UCSD-AML1 (cell line): ENCODE measurements at regions not wholly inside any gene's neighbourhood (a gene's known extent, or its start where the extent isn't known, plus 50 kb on each side); places are given as distances from the start of the nearest gene placed in this dataset.

Experiments used
- DNase-seq: peaks from one replicate; lab custom pipeline; 2025; ENCODE audit not compliant: unreplicated experiment; lab: John Stamatoyannopoulos, UW

GRCh38 chr15:37837276-37837675 is 97.2 kb upstream of the TMCO5A start:
- DNase-seq = no peak

DNA sequence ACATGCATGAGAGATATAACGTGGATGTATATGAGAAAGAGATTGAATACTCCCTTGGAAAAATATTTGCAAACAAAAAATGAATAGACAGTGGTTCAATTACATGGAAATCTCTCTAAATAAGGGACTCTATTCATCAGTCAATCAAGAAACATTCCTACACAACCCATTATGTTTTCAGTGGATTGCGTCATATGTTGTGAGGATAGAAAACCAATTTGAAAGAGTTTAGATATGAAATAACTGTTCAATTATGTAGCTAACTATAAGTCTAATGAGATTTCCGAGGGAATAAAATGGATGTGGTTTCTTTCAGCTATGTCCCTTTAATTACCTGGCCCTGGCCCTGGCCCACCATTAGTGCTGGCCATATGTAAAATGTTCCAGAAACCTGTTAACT is 86.7 kb upstream of the TMCO5A start:
- DNase-seq = no peak

DNA sequence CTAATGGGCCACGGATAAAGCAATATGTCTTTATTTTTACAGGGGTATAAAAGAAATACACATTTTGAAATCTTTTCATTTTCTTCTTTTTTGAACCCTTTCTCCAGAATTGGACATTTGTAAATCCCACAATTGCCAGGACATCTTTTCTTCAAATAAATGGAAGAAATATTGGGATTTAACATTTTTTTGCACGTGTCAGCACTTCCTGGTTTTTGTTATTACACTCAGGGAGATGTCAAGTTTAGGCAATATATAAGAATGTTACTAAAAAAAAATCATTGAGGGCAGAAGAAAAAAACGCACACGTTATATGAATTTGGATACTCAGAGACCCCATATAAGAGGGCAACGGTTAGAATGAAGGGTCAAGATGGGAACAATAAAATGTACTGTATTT is 78.3 kb upstream of the TMCO5A start:
- no peak for DNase-seq

- DNase-seq = no peak
Observed at GRCh38 chr15:37860896-37861295, 73.5 kb upstream of the TMCO5A start.

DNA sequence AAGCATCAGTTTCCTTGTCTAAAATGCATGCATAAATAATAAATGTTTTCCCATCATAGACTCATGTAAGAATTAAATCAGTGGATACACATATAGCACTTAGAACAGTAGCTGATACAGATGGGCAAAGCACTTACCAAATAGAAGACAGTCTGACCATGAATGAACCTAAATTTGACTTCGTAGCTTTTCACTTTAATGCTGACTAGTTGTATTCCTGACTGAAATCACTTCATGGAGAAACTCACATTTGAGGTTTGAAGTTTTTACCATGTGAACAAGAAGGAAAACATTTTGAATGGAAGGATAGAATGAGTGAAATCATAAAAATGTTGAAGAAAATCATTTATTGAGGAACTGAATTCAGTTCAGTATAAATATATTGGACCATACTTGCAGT is 68.8 kb upstream of the TMCO5A start:
- no peak for DNase-seq

DNA sequence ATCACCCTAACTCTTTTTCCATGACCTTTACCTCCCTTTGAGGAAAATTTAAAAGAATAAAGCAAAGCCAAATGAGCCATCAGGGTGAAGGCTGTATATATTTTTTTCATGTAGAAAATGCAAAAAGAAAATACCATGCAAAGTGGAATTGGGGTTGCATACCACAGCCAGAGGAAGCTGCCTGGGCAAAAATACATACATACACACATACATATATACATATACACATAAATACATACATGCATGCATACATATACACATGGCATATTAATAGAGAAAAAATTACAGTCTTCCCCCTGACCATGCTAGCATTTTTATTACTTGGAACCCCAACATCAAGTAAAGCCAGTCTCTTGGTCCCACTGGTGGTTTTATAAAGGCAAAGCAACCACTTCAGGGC is 63.7 kb upstream of the TMCO5A start:
- no peak for DNase-seq

DNA sequence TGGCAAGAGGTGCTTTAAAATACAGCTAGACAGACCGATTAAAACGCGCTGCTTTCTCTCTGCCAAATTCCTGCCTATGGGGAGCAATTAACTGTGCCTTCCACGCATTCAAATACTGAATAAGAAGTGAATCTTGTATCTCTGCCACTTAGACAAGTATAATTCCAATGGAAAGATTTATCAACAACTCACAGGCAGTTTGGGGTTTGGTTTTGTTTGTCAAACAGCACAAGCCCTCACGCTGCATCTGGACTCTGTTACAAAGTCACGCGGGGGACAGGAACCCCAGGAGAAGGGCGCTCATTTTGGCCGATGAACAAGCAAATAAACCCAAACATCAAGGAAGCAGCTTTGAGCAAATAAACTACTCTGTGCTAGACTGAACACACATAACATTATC is 61.8 kb upstream of the TMCO5A start:
- no peak for DNase-seq

- no peak for DNase-seq
Observed at GRCh38 chr15:37873336-37873735, 61.1 kb upstream of the TMCO5A start.

DNA sequence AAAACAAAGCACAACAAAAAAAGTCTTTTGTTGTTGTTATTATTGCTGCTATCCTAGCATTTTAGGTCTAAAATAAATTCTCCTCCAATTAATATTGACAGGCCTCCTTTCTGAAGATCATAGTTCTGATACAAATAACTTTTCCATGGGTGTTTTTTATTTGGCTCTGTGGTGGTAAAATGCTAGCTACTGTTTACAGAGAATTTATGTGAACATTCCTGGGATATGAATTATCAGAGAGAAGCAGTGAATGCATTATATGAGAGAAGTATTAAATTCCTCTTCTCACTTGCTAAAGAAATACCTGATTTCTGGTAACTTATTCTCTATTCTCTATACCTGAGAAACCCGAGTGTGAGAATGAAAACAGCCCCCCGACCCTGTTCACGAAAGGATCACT is 57.5 kb upstream of the TMCO5A start:
- no peak for DNase-seq

DNA sequence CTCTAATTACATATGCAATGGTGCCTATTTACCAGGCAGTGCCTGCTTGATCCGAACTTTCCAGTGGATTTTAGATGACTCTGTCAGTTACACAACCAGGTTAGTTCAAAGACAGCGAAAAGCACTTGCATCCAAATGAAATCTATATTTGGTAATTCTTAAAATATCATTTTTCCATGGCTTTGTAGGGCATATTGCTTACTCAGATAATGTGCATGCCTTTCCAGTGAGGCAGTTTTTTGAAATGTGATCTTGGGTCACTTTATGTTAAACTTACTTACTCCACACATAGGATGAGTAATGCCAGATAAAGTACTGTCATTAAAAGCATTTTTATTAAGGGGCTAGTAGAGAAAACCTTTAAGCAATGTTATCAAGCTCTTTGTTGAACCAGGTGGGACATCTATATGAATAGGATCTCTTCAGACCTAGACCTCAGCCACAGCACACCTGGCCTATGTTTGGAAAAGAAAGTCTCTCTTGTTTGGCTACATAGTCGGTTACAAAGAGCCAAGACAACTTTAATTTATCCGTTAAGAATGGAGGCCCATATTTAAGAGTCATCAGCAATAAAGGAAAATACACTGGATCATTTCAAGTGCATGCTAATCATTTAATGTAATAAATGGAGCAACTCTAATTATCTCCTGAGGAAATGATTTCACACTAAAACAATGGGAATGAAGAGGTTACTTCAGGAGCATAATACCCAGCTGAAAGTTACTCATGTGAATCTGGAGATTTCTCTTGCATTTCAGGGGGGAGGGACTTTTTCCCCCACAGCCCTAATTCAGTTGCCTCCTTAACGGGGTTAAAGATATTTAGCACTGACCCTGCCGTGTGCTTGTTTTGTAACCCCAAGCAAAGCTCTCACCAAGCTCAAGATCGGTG is 56.3 kb upstream of the TMCO5A start:
- DNase-seq = no peak

DNA sequence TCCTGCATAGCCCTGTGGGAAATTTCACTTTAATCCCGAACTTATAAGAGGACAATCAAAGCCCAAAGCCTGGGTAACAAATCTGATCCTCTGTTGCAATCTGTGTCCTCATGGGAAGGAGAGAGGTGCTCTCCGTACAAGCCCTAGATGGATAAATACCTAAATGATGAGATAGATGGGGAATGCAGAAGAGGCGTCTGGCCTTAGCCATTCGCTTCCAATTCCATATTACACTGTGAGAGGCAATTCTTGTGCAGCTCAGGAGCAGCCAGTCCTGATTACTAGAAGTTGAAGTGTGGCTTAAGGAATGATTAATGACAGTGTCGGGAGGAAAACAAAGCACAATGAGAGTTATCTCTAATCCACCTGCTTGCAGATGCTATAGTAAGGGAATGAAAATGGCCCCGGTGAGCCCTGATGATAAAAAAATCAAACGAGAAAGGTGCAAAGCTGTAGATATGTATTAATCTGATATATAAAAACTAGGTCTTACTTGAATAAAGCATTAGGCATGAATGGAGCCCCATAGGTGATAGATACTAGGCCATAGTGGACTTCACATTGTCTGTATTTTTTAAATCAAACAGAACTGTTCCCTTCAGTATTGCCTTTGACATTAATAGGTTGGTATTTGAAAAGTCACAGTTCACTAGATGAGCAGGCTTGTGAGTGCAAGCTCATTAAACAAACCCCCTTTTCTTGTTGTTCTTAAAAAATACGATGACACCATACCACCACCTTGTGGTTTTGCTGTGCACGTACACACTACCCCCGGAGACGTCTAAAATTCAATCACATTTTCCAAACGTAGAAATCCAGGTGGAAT is 54.2 kb upstream of the TMCO5A start:
- no peak for DNase-seq

DNA sequence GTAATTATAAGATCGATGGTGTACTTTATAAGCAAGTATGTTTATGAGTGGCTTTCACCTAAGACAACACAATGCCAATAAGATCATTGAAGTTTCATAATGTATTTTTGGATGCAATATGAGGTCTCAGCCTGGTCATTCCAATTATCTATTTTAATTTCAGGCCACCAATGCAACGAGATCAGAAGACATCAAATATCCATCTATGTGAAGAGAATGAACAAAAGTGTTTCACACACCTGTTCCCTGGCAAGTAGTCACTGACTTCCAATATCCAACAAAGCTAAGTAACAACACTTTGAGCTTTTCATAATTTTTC is 53.6 kb upstream of the TMCO5A start:
- no peak for DNase-seq

DNA sequence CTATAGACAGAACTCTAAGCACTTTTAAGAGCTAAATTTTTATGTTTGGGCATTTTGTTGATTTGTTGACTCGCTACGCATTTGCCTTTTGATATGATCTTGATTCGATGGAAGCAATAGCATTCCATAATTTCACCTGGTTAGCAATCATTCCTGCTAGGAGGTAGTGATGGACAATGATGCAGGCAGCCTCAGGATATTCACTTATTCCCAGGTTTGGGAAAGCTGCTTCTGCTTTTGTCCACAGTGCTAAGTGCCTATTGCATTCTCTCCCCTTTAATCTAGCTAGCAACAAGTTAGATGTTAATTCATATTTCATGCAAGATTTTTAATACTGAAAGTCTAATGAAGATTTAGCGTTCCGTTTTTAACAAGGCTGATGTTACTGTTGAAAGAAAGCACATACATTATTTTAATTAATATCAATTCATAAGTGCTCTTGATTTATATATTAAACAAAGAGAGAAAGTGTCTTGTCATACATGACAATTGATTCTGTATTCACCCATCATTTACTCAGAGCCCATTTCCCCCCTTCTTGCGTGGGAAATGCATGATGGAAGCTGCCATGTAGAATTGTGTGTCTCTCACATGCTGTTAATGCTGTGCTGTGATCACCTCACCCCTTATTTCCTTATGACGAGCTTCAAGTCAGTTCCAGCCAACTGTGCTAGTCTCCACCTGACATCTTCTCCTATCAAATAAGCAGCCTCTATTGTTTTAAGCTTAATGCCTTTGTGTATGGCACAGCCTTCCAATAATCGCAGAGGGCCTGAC is 53.0 kb upstream of the TMCO5A start:
- DNase-seq = no peak

- no peak for DNase-seq
Observed at GRCh38 chr15:37882640-37883039, 51.8 kb upstream of the TMCO5A start.
